ENCODE measurements at regions not wholly inside any gene's neighbourhood (a gene's known extent, or its start where the extent isn't known, plus 50 kb on each side); places are given as distances from the start of the nearest gene placed in this dataset.

DNA sequence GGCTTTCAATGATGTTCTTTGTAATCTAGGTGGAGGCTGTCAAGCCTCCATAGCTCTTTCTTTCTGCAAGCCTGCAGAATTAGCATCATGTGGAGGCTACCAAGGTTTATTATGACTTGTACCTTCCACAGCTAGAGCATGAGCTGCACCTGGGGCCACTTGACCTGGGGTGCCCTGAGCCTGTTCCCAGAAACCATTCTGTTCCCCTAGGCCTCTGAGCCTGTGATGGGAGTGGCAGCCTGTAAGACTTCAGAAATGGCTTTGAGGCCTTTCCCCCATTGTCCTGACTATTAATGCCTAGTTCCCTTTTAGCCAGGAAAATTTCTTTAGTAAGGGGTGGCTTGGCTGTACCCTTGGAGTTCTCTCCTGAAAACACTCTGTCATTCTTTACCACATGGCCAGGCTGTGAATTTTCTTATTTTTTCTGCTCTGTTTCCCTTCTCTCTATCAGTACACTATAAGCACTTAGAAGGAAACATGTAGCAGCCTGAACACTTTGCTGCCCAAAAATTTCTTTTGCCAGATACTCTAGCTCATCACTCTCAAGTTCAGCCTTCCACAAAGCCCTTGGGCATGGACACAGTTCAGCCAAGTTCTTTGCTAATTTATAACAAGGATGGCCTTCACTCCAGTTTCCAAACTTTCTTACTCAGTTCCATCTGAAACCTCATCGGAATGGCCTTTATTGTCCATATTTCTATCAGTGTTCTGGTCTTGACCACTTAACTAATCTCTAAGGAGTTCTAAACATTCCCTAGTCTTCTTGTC is 61.4 kb upstream of the NR3C1 start:
- no peak for DNase-seq (ENCODE audit: low read depth)

DNA sequence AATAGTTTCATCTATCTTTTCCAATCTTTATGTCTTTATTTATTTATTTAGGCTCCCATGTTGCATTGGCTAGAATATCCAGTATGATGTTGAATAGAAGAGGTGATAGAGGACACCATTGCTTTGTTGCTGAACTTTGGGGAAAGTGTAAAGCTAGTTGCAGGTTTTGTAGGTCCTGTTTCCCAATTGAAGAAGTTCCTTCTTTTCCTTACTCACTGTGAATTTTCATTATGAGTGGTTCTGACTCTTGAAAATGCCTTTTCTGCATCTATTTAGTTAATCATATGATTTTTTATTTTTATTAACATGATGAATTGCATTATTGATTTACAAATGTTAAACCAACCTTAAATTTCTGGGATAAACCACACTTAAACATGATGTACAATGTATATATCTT is 58.9 kb upstream of the NR3C1 start:
- no peak for DNase-seq (ENCODE audit: low read depth)

DNA sequence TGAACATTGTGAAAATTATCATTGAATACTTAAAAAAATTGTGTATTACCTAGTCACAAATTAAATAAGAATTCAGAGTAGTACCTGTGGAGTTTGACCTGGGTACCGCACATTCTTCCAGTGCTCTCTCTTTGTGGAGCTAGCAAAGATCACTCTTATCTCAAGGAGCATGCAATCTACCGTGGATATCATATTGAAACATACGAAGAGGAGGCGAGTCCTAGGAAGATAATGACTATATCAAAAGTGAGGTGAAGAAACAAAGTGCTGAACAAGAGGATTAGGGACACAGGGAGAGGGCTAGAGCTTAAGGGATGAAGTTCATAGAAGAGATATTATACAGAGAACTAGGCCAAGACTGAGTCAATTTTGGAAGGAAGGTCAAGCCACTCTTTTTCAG is 55.9 kb upstream of the NR3C1 start:
- no peak for DNase-seq (ENCODE audit: low read depth)

DNA sequence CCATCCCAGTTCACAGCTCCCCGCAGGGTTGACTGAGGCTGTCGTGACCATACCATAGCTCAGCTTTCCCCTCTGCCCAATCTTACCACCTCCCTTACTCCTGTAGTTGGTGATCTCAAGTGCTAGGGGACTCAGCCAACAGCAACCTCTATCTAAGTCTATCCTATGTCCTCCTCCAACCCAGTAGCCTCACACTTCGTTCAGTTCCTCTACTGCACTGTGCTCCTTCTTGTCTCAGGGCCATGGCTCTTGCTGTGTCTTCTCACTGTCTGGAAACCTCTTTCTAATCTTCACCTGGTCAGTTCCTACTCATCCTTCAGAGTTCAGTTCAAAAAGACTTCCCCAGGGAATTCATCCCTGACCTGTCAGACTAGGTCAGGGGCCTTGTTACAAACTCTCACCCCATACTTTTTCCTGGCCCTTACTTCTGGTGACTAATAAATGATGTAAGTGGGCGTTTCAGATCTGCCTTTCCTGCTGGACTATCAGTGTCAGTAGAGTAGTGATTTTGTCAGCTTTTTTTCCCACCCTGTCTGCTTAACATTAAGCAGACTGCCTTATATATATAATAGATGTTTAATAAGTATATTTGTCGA is 53.6 kb upstream of the NR3C1 start:
- no peak for DNase-seq (ENCODE audit: low read depth)

DNA sequence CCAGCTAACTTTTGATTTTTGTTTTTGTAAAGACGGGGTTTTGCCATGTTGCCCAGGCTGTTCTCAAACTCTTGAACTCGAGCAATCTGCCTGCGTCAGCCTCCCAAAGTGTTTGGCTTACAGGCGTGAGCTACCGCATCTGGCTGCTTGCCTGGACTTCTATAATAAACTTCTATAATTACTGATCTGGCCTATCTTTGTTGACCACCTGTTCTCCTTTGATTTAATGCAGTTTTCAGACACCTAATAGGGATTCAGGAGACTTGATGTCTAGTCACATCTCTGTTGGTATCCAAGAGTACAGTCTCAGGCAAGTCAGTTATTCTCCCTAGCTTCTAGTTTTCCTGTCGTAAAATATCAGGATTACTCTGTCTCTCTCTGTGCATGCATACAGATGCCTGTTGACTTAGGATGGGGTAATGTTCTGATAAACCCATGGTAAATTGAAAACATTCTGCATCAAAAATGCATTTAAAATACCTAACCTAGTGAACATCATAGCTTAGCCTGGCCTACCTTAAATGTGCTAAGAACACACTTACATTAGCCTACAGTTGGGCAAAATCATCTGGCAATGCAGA is 51.5 kb upstream of the NR3C1 start:
- no peak for DNase-seq (ENCODE audit: low read depth)

DNA sequence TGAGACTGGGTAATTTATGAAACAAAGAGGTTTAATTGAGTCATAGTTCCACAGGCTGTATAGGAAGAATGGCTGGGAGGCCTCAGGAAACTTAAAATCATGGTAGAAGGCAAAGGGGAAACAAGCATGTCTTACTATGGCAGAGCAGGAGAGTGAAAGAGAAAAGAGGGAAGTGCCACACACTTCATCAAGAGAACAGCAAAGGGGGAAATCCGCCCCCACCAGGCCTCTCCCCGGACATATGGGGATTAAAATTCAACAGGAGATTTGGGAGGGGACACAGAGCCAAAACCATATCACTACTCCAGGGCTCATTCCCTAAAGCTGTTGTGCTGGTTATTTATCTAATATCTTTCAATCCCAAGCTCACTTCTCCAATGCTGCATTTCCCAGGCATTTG is 50.2 kb upstream of the NR3C1 start:
- no peak for DNase-seq (ENCODE audit: low read depth)

All from HS-27A (cell line).